ENCODE measurements at regions not wholly inside any gene's neighbourhood (a gene's known extent, or its start where the extent isn't known, plus 50 kb on each side); places are given as distances from the start of the nearest gene placed in this dataset.

DNA sequence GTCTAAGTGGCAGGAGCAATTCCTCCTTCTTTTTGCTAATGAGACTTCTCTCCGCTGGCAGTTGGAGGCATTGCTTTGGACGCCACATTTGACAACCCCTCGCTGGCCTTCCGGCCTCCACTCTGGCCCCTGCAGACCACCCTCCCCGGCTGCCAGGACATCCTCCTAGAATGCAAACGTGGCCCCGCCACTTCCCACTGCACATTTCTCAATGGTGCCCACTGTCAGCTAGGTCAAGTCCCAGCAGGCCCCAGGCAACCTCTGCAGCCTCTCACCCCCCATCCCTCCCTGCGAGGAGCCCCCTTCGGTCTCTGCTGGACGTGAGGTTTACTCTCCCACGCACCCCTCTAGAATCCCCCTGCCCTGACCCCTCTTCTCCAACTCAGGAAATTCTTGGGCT is 250.3 kb downstream of the FOXL1 start:
- TF ChIP-seq, protein P1, sequence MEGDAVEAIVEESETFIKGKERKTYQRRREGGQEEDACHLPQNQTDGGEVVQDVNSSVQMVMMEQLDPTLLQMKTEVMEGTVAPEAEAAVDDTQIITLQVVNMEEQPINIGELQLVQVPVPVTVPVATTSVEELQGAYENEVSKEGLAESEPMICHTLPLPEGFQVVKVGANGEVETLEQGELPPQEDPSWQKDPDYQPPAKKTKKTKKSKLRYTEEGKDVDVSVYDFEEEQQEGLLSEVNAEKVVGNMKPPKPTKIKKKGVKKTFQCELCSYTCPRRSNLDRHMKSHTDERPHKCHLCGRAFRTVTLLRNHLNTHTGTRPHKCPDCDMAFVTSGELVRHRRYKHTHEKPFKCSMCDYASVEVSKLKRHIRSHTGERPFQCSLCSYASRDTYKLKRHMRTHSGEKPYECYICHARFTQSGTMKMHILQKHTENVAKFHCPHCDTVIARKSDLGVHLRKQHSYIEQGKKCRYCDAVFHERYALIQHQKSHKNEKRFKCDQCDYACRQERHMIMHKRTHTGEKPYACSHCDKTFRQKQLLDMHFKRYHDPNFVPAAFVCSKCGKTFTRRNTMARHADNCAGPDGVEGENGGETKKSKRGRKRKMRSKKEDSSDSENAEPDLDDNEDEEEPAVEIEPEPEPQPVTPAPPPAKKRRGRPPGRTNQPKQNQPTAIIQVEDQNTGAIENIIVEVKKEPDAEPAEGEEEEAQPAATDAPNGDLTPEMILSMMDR (conservative IDR thresholded peaks at IDR 0.05; ENCODE audit: low read length), result no peak
- TF ChIP-seq EZH2phosphoT487 (IDR thresholded peaks at IDR 0.05; ENCODE audit: borderline replicate concordance, low read depth, low read length), result no peak

Data from OCI-LY7 (cell line).